MM.1S (cell line): ENCODE measurements at regions not wholly inside any gene's neighbourhood (a gene's known extent, or its start where the extent isn't known, plus 50 kb on each side); places are given as distances from the start of the nearest gene placed in this dataset.

Experiments
- CTCF ChIP-seq: fragments of 300-600 bp; sonication (generic); IDR thresholded peaks from 2 replicates; pipeline ENCODE4 v1.5.1; 2016; ENCODE audit warnings: antibody characterized with exemption, low read length, mixed read lengths
- EZH2 ChIP-seq: fragments of 300-600 bp; sonication (generic); optimal IDR thresholded peaks from 2 replicates; pipeline ENCODE3; 2017; ENCODE audit warnings: low read depth, mild to moderate bottlenecking, antibody characterized with exemption, low read length, mixed read lengths
- EZH2phosphoT487 ChIP-seq: fragments of 300-600 bp; sonication (generic); IDR thresholded peaks from 2 replicates; pipeline ENCODE4 v1.6.1; 2018; ENCODE audit warnings: antibody characterized with exemption, low read length

GRCh38 chr18:40576507-40577115 lies 1378.4 kb upstream of the PIK3C3 start:
- TF ChIP-seq EZH2phosphoT487 (no peak), CTCF (no peak), EZH2 (no peak)
